OCI-LY1 (cell line): ENCODE measurements at regions not wholly inside any gene's neighbourhood (a gene's known extent, or its start where the extent isn't known, plus 50 kb on each side); places are given as distances from the start of the nearest gene placed in this dataset.

Experiments used
- H2AFZ ChIP-seq: fragments of 200-600 bp; sonication (generic), shearing (Covaris generic); 2 replicates; pipeline ENCODE4 v1.6.0; 2014; ENCODE audit warnings: antibody characterized with exemption, mild to moderate bottlenecking, low read length
- H3F3A ChIP-seq: fragments of 200-600 bp; sonication (generic), shearing (Covaris generic); 2 replicates; pipeline ENCODE4 v1.6.0; 2014; ENCODE audit warnings: mild to moderate bottlenecking, antibody characterized with exemption, low read length, moderate library complexity; ENCODE audit not compliant: insufficient read depth
- H3K27ac ChIP-seq: fragments of 200-600 bp; sonication (generic); 2 replicates; pipeline ENCODE4 v1.5.1; 2014; ENCODE audit warnings: low read length, mixed run types, mild to moderate bottlenecking, low read depth; ENCODE audit not compliant: poor library complexity, severe bottlenecking
- H3K27me3 ChIP-seq: fragments of 200-600 bp; sonication (generic); 2 replicates; pipeline ENCODE4 v1.6.0; 2014; ENCODE audit warnings: antibody characterized with exemption, mild to moderate bottlenecking, low read length, moderate library complexity; ENCODE audit not compliant: insufficient read depth
- H3K36me3 ChIP-seq: fragments of 200-600 bp; sonication (generic); 2 replicates; pipeline ENCODE4 v1.6.1; 2014; ENCODE audit warnings: mild to moderate bottlenecking, antibody characterized with exemption, low read length, moderate library complexity, mixed read lengths; ENCODE audit not compliant: insufficient read depth
- H3K4me1 ChIP-seq: fragments of 200-600 bp; sonication (generic); 2 replicates; pipeline ENCODE4 v1.5.1; 2014; ENCODE audit warnings: mild to moderate bottlenecking, low read length, moderate library complexity; ENCODE audit not compliant: insufficient read depth, severe bottlenecking
- H3K4me2 ChIP-seq: fragments of 200-600 bp; sonication (generic), shearing (Covaris generic); 2 replicates; pipeline ENCODE4 v1.6.1; 2014; ENCODE audit warnings: low read length
- H3K4me3 ChIP-seq: fragments of 200-600 bp; sonication (generic); 2 replicates; pipeline ENCODE4 v1.5.1; 2014; ENCODE audit warnings: low read length, low read depth, mild to moderate bottlenecking, mixed read lengths; ENCODE audit not compliant: poor library complexity, severe bottlenecking
- H3K79me2 ChIP-seq: fragments of 200-600 bp; shearing (Covaris generic); 2 replicates; pipeline ENCODE4 v1.6.1; 2016; ENCODE audit warnings: mixed run types, low read length, mixed read lengths; ENCODE audit not compliant: insufficient read depth
- H3K9ac ChIP-seq: fragments of 200-600 bp; sonication (generic), shearing (Covaris generic); 2 replicates; pipeline ENCODE4 v1.6.1; 2014; ENCODE audit warnings: mild to moderate bottlenecking, low read length, mixed read lengths
- H3K9me2 ChIP-seq: fragments of 200-600 bp; sonication (generic), shearing (Covaris generic); 2 replicates; pipeline ENCODE4 v1.6.1; 2014; ENCODE audit warnings: low read depth, mild to moderate bottlenecking, low read length, mixed read lengths
- H3K9me3 ChIP-seq: fragments of 200-600 bp; shearing (Covaris generic); 2 replicates; pipeline ENCODE4 v1.6.1; 2014; ENCODE audit warnings: low read length, mixed read lengths
- H4K20me1 ChIP-seq: fragments of 200-600 bp; sonication (generic), shearing (Covaris generic); 2 replicates; pipeline ENCODE4 v1.6.0; 2016; ENCODE audit warnings: mild to moderate bottlenecking, low read length; ENCODE audit not compliant: insufficient read depth
- EZH2 ChIP-seq: fragments of 200-600 bp; sonication (generic), shearing (Covaris generic); IDR thresholded peaks from 2 replicates; pipeline ENCODE4 v1.8.0; 2017; ENCODE audit warnings: borderline replicate concordance, mixed run types, mild to moderate bottlenecking, antibody characterized with exemption, low read length, moderate library complexity, mixed read lengths
- TF ChIP-seq, protein P1 (sequence below): fragments of 200-600 bp; sonication (generic), shearing (Covaris generic); IDR thresholded peaks from 2 replicates; pipeline ENCODE4 v1.5.1; 2017; ENCODE audit warnings: mild to moderate bottlenecking, antibody characterized with exemption, low read length, moderate library complexity, mixed read lengths

DNA sequence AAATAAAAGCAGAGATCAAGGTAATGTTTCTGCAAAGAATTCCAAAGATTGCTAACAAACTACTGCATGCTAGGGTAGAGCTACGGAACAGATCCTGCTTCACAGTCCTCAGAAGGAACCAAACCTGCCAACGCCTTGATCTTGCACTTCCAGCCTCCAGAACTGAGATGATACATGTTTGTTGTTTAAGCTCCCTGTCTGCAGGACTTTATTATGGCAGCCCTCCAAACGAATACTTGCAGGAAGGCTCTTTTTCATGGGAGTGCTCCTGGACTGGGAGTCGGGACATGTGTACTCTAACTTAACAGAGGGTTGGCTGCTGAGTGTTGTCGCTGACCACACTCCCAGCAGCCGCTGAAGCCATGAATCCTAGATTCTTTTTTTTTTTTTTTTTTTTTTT, 808.8 kb upstream of the EEF2KMT start:
- H3K27me3 ChIP-seq: no peaks in the 10 kb centered on the region
- H3F3A ChIP-seq: no peaks in the 10 kb centered on the region
- H3K9ac ChIP-seq: no peak overlapping the region
- H3K4me1 ChIP-seq: no peaks in the 10 kb centered on the region
- no peak overlapping the region for H3K4me2 ChIP-seq
- no peaks in the 10 kb centered on the region for H3K9me3 ChIP-seq
- no peak overlapping the region for H3K27ac ChIP-seq
- TF ChIP-seq, protein P1, sequence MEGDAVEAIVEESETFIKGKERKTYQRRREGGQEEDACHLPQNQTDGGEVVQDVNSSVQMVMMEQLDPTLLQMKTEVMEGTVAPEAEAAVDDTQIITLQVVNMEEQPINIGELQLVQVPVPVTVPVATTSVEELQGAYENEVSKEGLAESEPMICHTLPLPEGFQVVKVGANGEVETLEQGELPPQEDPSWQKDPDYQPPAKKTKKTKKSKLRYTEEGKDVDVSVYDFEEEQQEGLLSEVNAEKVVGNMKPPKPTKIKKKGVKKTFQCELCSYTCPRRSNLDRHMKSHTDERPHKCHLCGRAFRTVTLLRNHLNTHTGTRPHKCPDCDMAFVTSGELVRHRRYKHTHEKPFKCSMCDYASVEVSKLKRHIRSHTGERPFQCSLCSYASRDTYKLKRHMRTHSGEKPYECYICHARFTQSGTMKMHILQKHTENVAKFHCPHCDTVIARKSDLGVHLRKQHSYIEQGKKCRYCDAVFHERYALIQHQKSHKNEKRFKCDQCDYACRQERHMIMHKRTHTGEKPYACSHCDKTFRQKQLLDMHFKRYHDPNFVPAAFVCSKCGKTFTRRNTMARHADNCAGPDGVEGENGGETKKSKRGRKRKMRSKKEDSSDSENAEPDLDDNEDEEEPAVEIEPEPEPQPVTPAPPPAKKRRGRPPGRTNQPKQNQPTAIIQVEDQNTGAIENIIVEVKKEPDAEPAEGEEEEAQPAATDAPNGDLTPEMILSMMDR: no peak
- no peak for TF ChIP-seq EZH2
- H3K9me2 ChIP-seq: no peaks in the 10 kb centered on the region
- H3K4me3 ChIP-seq: no peak overlapping the region
- no peaks in the 10 kb centered on the region for H4K20me1 ChIP-seq
- H3K79me2 ChIP-seq: no peaks in the 10 kb centered on the region
- H3K36me3 ChIP-seq: no peaks in the 10 kb centered on the region
- no peak overlapping the region for H2AFZ ChIP-seq

DNA sequence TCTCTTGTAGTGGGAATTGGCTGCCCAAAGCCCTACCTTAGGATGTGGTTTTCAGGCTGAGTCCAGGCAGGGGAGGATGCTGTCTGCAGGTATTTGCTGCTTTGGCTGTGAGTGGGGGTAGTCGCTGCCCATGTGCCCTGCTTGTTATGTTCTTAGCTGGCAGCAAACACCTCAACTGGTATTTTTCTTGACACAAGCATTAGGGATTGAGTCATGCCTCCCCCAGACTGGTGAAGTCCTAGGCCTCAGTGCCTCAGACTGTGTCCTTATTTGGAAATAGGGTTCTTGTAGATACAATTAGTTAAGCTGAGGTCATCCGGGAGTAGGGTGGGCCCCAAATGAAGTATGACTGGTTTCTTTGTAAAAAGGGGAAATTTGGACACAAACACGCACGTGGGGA, 808.3 kb upstream of the EEF2KMT start:
- H3K27me3 ChIP-seq: no peaks in the 10 kb centered on the region
- TF ChIP-seq, protein P1: no peak
- no peak for TF ChIP-seq EZH2

DNA sequence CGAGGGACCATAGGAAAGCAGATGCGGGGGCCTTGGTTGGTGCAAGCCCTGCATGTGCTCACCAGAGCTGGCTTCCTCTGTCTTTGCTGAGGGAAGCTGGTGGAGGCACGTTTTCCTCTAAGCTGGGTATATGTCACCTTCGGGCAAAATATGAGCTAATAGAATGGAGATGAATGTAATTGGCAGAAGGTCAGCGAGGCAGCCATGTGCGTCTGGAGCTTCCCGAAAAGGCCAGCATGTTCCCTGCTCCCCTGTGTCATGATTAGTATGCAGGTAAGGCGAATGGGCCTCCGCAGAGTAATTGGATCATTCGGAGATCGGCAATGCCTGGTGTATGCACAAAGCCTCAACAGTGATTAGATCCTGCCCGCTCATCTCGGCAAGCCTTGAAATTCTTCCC, 806.2 kb upstream of the EEF2KMT start:
- Histone ChIP-seq H3F3A (no peaks in the 10 kb centered on the region), H3K79me2 (no peaks in the 10 kb centered on the region), H2AFZ (no peak overlapping the region), H3K9me3 (no peaks in the 10 kb centered on the region), H3K27me3 (no peaks in the 10 kb centered on the region), H3K4me3 (no peak overlapping the region), H3K4me2 (no peak overlapping the region), H3K9me2 (no peaks in the 10 kb centered on the region), H3K9ac (no peak overlapping the region), H3K36me3 (no peaks in the 10 kb centered on the region), H3K27ac (no peak overlapping the region), H3K4me1 (no peaks in the 10 kb centered on the region), H4K20me1 (no peaks in the 10 kb centered on the region)
- TF ChIP-seq EZH2: no peak
- TF ChIP-seq, protein P1: no peak

More for the DNA sequence above, 808.3 kb upstream of the EEF2KMT start:
- no peak overlapping the region for H2AFZ ChIP-seq
- no peaks in the 10 kb centered on the region for H3K36me3 ChIP-seq
- H3K79me2 ChIP-seq: no peaks in the 10 kb centered on the region
- H4K20me1 ChIP-seq: no peaks in the 10 kb centered on the region
- no peaks in the 10 kb centered on the region for H3K9me3 ChIP-seq
- H3K4me1 ChIP-seq: no peaks in the 10 kb centered on the region
- no peak overlapping the region for H3K27ac ChIP-seq
- no peak overlapping the region for H3K9ac ChIP-seq
- H3K4me3 ChIP-seq: no peak overlapping the region
- no peak overlapping the region for H3K4me2 ChIP-seq
- H3F3A ChIP-seq: no peaks in the 10 kb centered on the region
- H3K9me2 ChIP-seq: no peaks in the 10 kb centered on the region
